Astrocyte of the cerebellum (primary cell): ENCODE measurements at regions not wholly inside any gene's neighbourhood (a gene's known extent, or its start where the extent isn't known, plus 50 kb on each side); places are given as distances from the start of the nearest gene placed in this dataset.
"Not testable (repeated sequence)": the region's sequence is repeated elsewhere in the genome, so short reads cannot be mapped to it uniquely, and the experiment has no call there.

Experiments used
- DNase-seq: peaks from one replicate; pipeline ENCODE4 v3.0.0-alpha.2; 2011; ENCODE audit warnings: low read depth
- H3K4me3 ChIP-seq: 2 replicates; pipeline ENCODE4 v1.5.1; 2011; ENCODE audit warnings: mild to moderate bottlenecking, low read depth, low read length, moderate library complexity
- in situ Hi-C: cut with HindIII; loops from 2 replicates; pipeline ENCODE4 v1.10.0; 2017; ENCODE audit warnings: low sequenced_read_pairs
- TF ChIP-seq, protein P1 (sequence below): IDR thresholded peaks from 2 replicates; pipeline ENCODE4 v1.5.1; 2012; ENCODE audit warnings: low read length, low read depth, moderate library complexity, mild to moderate bottlenecking; ENCODE audit errors: missing control alignments

DNA sequence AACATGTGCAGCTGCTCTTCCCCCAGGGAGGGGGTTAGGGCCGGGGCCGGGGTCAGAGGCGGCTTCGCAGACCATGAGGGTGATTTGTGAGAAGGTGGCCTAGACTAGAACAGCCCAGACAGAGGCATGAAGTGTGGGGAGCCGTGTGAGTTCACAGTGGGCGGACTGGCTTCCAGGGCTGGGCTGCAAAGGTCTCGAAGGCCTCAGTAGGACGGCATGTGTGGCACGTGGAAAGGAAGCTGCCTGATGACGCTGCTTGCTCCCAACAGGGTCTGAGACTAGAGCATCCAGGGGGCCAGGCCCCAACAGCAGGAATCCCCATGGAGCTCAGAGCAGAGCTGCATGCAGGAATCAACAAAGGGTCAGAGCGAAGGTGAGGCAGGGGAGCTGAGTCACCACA is 111.5 kb upstream of the ZNF469 start:
- DNase-seq, H3K4me3 ChIP-seq, in situ Hi-C loops: not testable (repeated sequence)

DNA sequence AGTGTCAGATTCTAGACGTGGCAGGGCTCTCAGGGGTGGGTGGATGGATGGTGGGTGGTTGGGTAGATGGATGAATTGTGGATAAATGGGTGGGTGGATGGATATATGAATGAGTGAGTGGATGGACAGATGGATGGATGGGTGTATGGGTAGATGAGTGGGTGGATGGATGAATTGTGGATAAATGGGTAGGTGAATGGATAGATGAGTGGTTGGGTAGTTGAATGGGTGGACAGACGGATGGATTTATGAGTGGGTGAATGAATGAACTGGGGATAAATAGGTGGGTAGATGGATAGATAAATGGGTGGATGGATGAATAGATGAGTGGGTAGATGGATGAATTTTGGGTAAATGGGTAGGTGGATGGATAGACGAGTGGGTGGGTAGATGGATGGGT is 111.0 kb upstream of the ZNF469 start:
- DNase-seq, in situ Hi-C loops, H3K4me3 ChIP-seq: not testable (repeated sequence)

DNA sequence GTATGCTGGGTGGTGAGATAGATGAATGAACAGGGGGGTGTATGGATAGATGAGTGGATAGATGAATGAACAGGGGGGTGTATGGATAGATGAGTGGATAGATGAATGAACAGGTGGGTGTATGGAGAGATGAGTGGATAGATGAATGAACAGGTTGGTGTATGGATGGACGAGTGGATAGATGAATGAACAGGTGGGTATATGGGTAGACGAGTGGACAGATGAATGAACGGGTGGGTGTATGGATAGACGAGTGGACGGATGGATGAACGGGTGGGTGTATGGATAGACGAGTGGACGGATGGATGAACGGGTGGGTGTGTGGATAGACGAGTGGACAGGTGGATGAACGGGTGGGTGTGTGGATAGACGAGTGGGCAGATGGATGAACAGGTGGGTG is 110.3 kb upstream of the ZNF469 start:
- in situ Hi-C loops, H3K4me3 ChIP-seq, DNase-seq: not testable (repeated sequence)

DNA sequence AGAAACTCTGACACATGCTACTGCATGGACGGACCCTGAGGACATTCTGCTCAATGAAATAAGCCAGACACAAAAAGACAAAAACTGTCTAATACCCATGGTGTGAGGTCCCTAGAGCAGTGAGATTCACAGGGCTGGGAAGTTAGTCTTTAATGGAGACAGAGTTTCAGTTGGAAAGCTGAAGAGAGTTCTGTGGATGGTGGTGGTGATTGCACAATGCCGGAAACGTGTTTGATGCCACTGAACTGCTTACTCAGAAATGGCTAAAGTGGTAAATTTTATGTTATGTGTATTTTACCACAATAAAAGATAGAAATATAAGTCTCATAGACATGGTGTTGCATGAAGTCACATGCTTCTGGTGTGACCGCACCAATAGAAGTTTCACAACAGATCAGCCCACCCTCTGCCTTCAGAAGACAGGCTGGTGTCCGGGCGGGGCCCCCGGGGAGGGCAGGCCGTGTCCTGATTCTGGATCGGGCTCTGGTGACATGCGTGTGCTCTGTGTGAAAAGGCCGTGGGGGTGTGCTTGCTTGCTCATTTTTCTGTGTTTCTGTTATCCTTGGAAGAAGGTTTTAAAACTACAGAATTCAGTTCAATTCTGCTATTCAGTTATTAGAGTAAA is 108.5 kb upstream of the ZNF469 start:
- DNase-seq, in situ Hi-C loops, H3K4me3 ChIP-seq: not testable (repeated sequence)

DNA sequence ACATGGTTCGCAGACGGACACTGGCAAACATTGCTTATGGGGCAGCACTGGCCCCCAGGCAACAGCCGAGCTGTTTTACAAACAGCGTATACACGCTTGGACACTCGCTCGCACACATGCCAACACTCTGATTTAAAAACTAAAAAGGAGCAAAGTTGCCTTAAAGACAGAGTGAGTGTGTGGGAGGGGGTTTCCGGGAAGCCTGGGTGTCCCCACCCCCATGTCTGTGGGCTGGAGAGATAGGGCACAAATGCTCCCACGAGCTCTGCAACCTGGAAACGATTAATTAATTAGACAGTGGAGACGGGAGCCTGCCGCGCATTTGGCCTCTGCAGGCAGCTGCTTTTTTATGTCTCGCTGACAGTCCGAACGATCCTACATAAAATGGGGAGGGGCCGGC is 107.9 kb upstream of the ZNF469 start:
- H3K4me3 ChIP-seq, result no peak overlapping the region
- TF ChIP-seq, protein P1, sequence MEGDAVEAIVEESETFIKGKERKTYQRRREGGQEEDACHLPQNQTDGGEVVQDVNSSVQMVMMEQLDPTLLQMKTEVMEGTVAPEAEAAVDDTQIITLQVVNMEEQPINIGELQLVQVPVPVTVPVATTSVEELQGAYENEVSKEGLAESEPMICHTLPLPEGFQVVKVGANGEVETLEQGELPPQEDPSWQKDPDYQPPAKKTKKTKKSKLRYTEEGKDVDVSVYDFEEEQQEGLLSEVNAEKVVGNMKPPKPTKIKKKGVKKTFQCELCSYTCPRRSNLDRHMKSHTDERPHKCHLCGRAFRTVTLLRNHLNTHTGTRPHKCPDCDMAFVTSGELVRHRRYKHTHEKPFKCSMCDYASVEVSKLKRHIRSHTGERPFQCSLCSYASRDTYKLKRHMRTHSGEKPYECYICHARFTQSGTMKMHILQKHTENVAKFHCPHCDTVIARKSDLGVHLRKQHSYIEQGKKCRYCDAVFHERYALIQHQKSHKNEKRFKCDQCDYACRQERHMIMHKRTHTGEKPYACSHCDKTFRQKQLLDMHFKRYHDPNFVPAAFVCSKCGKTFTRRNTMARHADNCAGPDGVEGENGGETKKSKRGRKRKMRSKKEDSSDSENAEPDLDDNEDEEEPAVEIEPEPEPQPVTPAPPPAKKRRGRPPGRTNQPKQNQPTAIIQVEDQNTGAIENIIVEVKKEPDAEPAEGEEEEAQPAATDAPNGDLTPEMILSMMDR, result no peak
- no peak for DNase-seq
- in situ Hi-C loops, result no loop called here

DNA sequence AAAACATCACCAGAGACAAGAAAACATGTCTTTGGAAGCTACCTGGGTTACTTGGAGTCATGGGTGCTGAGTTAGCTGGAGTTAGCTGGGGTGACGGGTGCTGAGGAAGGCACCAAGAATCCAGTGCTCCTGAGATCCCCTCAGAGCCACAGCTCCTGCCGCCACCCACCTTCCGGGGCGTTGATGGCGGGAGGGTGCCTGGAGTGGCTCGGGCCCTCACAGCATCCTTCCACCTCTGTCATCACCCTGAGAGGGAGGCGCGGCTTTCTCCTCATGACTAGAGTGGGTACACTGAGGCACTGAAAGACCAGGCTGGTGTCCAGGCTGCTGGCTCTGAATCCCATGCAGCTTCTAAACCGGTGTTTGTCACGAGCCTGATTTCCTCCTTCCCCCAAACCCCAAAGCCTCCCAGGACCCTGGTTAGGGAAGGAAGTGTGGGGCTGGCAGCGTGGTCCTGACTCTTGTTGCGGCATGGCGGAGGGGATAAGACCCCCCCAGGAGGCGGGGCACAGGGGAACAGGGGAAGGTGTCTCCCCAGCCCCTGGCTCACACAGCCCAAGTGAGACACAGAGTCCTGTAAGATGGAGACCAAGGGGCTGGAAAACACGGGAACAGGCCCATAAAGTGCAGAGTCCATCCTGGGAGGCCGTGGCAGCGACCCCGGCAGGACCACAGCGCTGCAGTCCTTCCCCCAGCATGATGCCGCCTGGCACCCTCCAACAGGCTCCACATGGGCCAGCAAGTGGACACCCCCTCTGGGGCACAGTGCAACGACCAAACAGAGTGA is 107.2 kb upstream of the ZNF469 start:
- in situ Hi-C loops, DNase-seq, H3K4me3 ChIP-seq: not testable (repeated sequence)

DNA sequence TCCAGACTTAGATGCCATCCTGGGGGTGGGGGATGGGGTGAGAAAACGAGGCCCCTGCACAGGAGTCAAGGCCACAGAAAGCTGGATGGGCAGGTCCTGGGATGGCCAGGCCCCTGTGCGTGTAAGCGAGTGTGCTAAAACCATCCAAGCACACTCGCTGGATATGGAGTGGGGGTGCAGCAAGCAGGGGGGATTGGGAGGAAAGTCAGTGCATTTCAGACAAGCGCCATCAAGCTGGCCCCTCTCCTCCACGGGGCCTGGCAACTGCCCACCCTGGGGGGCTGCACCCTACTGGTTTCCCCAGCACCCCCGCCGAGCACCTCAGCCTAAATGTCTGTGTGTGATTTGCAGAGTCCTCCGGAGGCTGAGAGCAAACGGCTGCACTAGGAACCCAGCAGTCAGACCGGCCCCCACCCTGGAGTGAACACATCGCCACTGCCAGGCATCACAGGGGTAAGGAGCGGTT is 106.6 kb upstream of the ZNF469 start:
- in situ Hi-C loops, result not testable (repeated sequence)

DNA sequence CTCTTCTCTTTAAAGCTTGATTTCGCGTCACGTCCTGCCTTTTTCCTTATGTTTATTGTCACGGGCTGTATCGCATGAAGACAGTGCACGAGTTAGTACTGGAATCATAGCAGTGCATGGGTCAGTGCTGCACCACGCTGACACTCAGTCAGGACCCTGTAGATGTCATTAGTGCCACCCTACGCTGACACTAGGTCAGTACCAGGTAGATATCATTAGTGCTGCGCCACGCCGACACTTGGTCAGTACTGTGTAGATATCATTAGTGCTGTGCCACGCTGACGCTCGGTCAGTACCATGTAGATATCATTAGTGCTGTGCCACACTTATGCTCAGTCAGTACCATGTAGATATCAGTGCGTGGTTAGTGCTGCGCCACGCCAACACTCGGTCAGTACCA is 106.2 kb upstream of the ZNF469 start:
- H3K4me3 ChIP-seq, result no peak overlapping the region
- DNase-seq, result no peak
- TF ChIP-seq, protein P1, result no peak
- in situ Hi-C loops, result no loop called here

More for the DNA sequence above, 106.6 kb upstream of the ZNF469 start:
- not testable (repeated sequence) for H3K4me3 ChIP-seq, DNase-seq

DNA sequence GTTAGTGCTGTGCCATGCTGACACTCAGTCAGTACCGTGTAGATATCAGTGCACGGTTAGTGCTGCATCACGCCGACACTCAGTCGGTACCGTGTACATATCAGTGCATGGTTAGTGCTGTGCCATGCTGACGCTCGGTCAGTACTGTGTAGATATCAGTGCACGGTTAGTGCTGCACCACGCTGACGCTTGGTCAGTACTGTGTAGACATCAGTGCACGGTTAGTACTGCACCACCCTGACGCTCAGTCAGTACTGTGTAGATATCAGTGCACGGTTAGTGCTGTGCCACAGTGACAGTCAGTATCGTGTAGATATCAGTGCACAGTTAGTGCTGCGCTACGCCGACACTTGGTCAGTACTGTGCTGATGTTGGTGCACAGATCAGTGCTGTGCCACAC is 102.8 kb upstream of the ZNF469 start:
- TF ChIP-seq, protein P1, result no peak
- no peak for DNase-seq
- no peak overlapping the region for H3K4me3 ChIP-seq
- in situ Hi-C loops, result no loop called here
